Vagina (tissue), 2 donors: ENCODE measurements at regions not wholly inside any gene's neighbourhood (a gene's known extent, or its start where the extent isn't known, plus 50 kb on each side); places are given as distances from the start of the nearest gene placed in this dataset.

Experiments
- POLR2A ChIP-seq, 2 donors: fragments of 450-650 bp; IDR thresholded peaks; one replicate each; pipeline ENCODE4 v1.6.1; 2017; ENCODE audit warnings: antibody characterized with exemption in 2 of 2, mild to moderate bottlenecking in 2 of 2, moderate library complexity in 2 of 2
- POLR2AphosphoS5 ChIP-seq, 2 donors: sonication (generic); formaldehyde crosslinking; IDR thresholded peaks; one replicate each; pipeline ENCODE4 v1.9.0; 2017; ENCODE audit warnings: antibody characterized with exemption in 2 of 2, mild to moderate bottlenecking in 2 of 2, low read depth in 1 of 2; ENCODE audit not compliant: insufficient read depth in 1 of 2
- TF ChIP-seq, protein P1 (sequence below), 3 experiments: fragments of 450-650 bp in 2 of 3; fragments of 200-600 bp in 1 of 3; sonication (generic) in 1 of 3; IDR thresholded peaks; one replicate each; pipeline ENCODE4 v1.5.1; 2017 to 2019; ENCODE audit warnings: antibody characterized with exemption in 3 of 3, mild to moderate bottlenecking in 2 of 3, moderate library complexity in 2 of 3

DNA sequence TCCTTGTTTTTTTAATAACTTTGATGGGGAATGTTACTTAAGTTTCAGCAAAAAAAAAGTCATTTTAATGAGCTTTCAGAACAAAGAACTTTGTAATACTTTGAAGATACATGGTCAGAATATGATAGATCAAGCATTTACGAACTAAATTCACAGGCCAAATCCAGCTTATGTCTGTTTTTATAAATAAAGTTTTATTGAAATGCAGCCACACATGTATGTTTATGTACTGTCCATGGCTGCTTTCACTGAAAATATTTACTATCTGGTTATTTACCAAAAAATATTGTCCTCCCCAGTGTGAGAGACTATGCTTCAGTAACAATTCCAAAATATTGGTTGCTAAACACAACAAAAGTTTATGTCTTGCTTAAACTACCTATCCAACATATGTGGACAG is 366.7 kb downstream of the PIK3R1 start:
- TF ChIP-seq, protein P1, sequence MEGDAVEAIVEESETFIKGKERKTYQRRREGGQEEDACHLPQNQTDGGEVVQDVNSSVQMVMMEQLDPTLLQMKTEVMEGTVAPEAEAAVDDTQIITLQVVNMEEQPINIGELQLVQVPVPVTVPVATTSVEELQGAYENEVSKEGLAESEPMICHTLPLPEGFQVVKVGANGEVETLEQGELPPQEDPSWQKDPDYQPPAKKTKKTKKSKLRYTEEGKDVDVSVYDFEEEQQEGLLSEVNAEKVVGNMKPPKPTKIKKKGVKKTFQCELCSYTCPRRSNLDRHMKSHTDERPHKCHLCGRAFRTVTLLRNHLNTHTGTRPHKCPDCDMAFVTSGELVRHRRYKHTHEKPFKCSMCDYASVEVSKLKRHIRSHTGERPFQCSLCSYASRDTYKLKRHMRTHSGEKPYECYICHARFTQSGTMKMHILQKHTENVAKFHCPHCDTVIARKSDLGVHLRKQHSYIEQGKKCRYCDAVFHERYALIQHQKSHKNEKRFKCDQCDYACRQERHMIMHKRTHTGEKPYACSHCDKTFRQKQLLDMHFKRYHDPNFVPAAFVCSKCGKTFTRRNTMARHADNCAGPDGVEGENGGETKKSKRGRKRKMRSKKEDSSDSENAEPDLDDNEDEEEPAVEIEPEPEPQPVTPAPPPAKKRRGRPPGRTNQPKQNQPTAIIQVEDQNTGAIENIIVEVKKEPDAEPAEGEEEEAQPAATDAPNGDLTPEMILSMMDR (IDR thresholded peaks at IDR 0.05): no peak
- no peak for TF ChIP-seq POLR2AphosphoS5 (IDR thresholded peaks at IDR 0.05; ENCODE audit: insufficient read depth in 1 of 2, low read depth in 1 of 2)
- TF ChIP-seq POLR2A (IDR thresholded peaks at IDR 0.05): no peak
